ENCODE measurements at regions not wholly inside any gene's neighbourhood (a gene's known extent, or its start where the extent isn't known, plus 50 kb on each side); places are given as distances from the start of the nearest gene placed in this dataset.

- TF ChIP-seq CTCF (IDR thresholded peaks at IDR 0.05; ENCODE audit: low read depth, low read length): no peak
- TF ChIP-seq EZH2phosphoT487 (IDR thresholded peaks at IDR 0.05; ENCODE audit: low read depth): no peak
Measured at GRCh38 chr13:64071352-64071751, 2655.7 kb upstream of the PCDH20 start.
